Adipocyte (in vitro differentiated cells): ENCODE measurements at regions not wholly inside any gene's neighbourhood (a gene's known extent, or its start where the extent isn't known, plus 50 kb on each side); places are given as distances from the start of the nearest gene placed in this dataset.
A peak's percentile ranks its signal among the peaks of the same experiment; 100 is the strongest.
"Not testable (repeated sequence)": the region's sequence is repeated elsewhere in the genome, so short reads cannot be mapped to it uniquely, and the experiment has no call there.

Experiments
- DNase-seq: peaks from one replicate; pipeline ENCODE4 v3.0.0-alpha.2; 2015; ENCODE audit warnings: low read depth
- H3K27me3 ChIP-seq: replicated peaks from 2 replicates; pipeline ENCODE4 v1.7.0; 2013; ENCODE audit warnings: mild to moderate bottlenecking, low read length, moderate library complexity; ENCODE audit not compliant: control insufficient read depth, insufficient read depth
- H3K36me3 ChIP-seq: 2 replicates; pipeline ENCODE4 v1.7.0; 2013; ENCODE audit warnings: low read length, mild to moderate bottlenecking, moderate library complexity; ENCODE audit not compliant: control insufficient read depth, insufficient read depth, severe bottlenecking
- H3K4me1 ChIP-seq: 2 replicates; pipeline ENCODE4 v1.7.0; 2013; ENCODE audit warnings: mild to moderate bottlenecking, low read length, moderate library complexity; ENCODE audit not compliant: control insufficient read depth, insufficient read depth
- H3K4me3 ChIP-seq: 2 replicates; pipeline ENCODE4 v1.7.0; 2013; ENCODE audit warnings: mild to moderate bottlenecking, low read length, moderate library complexity
- H3K9ac ChIP-seq: 2 replicates; pipeline ENCODE4 v1.7.0; 2013; ENCODE audit warnings: mild to moderate bottlenecking, low read length, moderate library complexity
- H3K9me3 ChIP-seq: 2 replicates; pipeline ENCODE4 v1.7.0; 2013; ENCODE audit warnings: mild to moderate bottlenecking, low read length, moderate library complexity; ENCODE audit not compliant: control insufficient read depth

DNA sequence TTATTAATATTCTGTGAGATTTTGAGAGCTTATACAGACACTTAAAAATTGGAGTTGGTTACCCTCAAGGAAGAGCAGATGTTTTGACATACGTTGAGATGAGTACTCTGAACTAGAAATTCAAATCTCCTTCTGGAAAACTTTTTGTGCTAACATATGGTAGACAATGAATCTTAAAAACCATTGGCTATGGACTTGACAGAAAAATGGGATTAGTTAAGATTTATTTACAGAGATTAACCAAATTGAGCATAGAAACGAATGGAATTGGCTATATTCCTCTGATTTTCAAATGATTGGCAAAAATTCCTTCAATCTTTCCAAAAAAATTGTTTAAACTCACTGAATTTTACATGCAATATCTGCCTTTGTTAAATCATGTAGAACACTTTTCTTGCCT is 1392.9 kb downstream of the BRINP3 start:
- no peak overlapping the region for H3K4me3 ChIP-seq
- no peak for DNase-seq
- H3K9ac ChIP-seq: no peak overlapping the region
- no peaks in the 10 kb centered on the region for H3K36me3 ChIP-seq
- no peaks in the 10 kb centered on the region for H3K27me3 ChIP-seq
- peaks cover 4% of the 10 kb centered on the region for H3K9me3 ChIP-seq
- H3K4me1 ChIP-seq: no peaks in the 10 kb centered on the region

DNA sequence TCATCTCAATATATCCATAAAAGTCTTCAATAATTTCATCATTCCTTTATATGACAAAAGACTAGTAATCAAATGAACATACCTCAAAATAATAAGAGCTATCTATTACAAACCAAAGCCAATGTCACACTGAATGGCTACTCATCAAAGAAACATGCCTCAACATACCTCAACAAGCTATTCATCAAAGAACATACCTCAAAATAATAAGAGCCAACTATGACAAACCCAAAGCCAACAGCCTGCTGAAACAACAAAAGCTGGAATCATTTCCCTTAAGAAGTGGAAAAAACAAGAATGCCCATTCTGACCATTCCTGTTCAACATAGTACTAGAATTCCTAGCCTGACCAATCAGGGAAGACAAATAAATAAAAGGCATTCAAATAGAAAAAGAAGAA is 1373.7 kb downstream of the BRINP3 start:
- Histone ChIP-seq H3K27me3 (no peaks in the 10 kb centered on the region), H3K4me1 (no peaks in the 10 kb centered on the region), H3K9me3 (no peaks in the 10 kb centered on the region), H3K9ac (no peak overlapping the region), H3K4me3 (no peak overlapping the region), H3K36me3 (no peaks in the 10 kb centered on the region)
- DNase-seq: no peak

DNA sequence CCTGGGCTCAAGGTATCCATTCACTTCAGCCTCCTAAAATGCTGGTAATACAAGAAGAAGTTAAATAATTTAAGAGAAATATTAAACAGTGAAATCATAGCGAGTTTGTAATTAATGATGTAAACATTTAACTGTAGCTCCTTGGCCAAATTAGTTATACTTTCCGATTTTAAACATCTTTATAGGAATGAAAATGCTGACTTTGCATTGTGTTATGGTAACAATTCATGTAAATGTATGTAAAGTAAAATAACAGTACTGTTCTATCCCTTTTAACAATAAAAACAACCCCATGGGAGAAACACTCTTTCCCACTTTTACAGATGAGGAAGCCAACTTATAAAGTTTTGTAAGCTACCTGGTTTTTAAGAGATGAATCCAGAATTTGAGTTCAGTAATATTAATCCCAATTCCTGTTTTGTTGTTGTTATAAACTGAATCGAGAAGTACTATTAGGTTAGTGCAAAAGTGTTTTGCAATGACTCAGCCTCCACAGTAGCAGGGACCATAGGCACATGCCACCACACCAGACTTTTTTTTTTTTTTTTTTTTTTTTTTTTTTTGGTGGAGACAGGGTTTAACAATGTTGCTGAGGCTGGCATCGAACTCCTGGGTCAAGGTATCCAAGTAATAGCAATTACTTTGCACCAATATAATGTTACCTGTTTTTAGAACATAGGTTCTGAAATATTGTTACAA is 1360.4 kb downstream of the BRINP3 start:
- H3K9ac ChIP-seq: no peak overlapping the region
- H3K4me3 ChIP-seq: no peak overlapping the region
- no peaks in the 10 kb centered on the region for H3K36me3 ChIP-seq
- H3K27me3 ChIP-seq: no peaks in the 10 kb centered on the region
- H3K9me3 ChIP-seq: no peaks in the 10 kb centered on the region
- DNase-seq: no peak
- H3K4me1 ChIP-seq: no peaks in the 10 kb centered on the region

DNA sequence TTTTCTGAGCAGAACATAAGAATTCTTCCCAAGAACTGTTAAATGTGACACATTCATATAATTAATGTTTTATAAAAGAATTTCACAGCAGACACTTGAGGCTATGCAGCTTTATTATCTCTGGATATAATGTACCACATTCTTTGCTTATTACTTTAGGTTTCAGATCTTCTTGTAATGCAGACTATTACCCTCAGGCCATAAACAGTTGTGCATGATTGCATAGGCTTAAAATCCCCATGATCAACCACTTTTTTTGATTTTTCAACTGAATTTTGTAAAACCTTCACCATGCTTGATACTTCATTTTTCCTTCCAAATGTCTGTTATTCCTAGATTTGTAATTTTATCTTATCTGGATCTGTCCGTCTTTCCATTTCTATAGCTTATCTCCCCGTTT is 1355.7 kb downstream of the BRINP3 start:
- no peaks in the 10 kb centered on the region for H3K4me1 ChIP-seq
- peaks cover 5% of the 10 kb centered on the region for H3K9me3 ChIP-seq

DNA sequence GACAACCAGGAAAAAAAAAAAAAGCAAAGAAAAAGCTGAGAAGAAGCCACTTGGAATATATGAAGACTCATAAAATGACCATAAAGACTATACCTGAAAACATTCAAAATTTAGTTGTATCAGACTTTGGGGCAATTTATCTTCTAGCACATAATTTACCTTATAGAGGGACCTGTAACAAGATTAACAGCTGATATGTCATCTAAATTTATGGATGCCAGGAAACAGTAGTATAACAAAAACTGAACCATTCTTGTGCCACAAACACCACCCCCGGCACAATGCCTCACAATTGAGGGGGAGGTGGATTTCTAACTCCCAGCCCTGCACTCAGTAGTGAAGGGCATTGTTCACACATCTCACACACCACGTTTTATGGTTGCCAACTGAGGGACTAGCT is 1352.0 kb downstream of the BRINP3 start:
- H3K36me3 ChIP-seq: no peaks in the 10 kb centered on the region
- peaks cover 5% of the 10 kb centered on the region for H3K9me3 ChIP-seq
- H3K9ac ChIP-seq: no peak overlapping the region
- H3K4me3 ChIP-seq: no peak overlapping the region
- DNase-seq: no peak
- H3K4me1 ChIP-seq: no peaks in the 10 kb centered on the region
- H3K27me3 ChIP-seq: no peaks in the 10 kb centered on the region

More for the DNA sequence above, 1355.7 kb downstream of the BRINP3 start:
- Histone ChIP-seq H3K9ac (no peak overlapping the region), H3K36me3 (no peaks in the 10 kb centered on the region), H3K27me3 (no peaks in the 10 kb centered on the region), H3K4me3 (no peak overlapping the region)
- DNase-seq: peak; percentile 73

DNA sequence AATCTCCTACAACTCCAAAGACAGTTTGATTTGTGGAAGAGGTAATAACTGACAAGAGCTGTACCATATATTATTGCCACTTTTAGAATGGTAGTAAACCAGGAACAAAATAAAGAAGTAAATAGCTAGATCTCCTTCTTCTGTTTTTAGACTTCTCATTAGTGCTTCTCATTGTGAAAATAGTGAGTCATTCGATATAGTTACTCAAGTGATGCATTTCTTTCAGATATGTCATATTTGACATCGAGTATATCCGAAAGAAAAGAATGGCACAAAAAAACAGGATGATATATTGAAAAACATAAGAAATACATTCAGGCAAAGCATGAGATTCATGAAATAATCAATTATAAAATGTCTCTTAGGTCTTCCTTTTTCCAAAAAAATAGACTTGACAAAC is 1346.1 kb downstream of the BRINP3 start:
- Histone ChIP-seq H3K9me3 (peaks cover 2% of the 10 kb centered on the region), H3K36me3 (no peaks in the 10 kb centered on the region)

DNA sequence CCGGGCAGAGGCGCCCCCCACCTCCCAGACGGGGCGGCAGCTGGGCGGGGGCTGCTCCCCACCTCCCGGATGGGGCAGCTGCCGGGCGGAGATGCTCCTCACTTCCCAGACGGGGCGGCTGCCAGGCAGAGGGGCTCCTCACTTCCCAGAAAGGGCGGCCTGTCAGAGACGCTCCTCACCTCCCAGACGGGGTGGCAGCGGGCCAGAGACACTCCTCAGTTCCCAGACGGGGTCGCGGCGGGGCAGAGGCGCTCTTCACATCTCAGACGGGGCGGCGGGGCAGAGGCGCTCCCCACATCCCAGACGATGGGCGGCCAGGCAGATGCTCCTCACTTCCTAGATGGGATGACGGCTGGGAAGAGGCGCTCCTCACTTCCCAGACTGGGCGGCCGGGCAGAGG is 1337.9 kb downstream of the BRINP3 start:
- H3K9ac ChIP-seq: not testable (repeated sequence)

More for the DNA sequence above, 1346.1 kb downstream of the BRINP3 start:
- H3K4me3 ChIP-seq: no peak overlapping the region
- H3K4me1 ChIP-seq: no peaks in the 10 kb centered on the region
- no peaks in the 10 kb centered on the region for H3K27me3 ChIP-seq
- peak; percentile 61 for DNase-seq
- H3K9ac ChIP-seq: no peak overlapping the region

DNA sequence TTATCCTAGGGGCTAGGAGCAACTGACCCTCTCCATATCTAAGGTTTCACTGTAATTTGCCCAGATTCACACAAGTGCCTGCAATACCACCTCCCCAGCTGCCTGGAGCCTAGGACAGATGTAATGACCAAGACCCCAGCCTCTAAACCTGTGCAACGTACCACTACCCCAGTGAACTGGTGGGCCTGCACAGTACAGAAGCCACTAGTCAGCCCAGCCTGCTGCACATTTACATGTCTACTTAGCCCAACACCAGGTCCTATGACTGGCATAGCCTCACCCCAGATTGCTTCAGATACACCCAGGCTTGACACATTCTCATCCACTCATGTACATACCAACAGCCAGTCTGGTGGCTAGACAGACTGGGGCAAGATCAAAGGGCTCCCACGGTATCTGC is 1336.6 kb downstream of the BRINP3 start:
- Histone ChIP-seq H3K9ac (no peak overlapping the region), H3K4me1 (no peaks in the 10 kb centered on the region), H3K27me3 (no peaks in the 10 kb centered on the region), H3K36me3 (no peaks in the 10 kb centered on the region), H3K4me3 (no peak overlapping the region), H3K9me3 (no peaks in the 10 kb centered on the region)
- DNase-seq: no peak

More for the DNA sequence above, 1337.9 kb downstream of the BRINP3 start:
- H3K27me3 ChIP-seq, H3K4me3 ChIP-seq, H3K36me3 ChIP-seq, H3K4me1 ChIP-seq, DNase-seq, H3K9me3 ChIP-seq: not testable (repeated sequence)

DNA sequence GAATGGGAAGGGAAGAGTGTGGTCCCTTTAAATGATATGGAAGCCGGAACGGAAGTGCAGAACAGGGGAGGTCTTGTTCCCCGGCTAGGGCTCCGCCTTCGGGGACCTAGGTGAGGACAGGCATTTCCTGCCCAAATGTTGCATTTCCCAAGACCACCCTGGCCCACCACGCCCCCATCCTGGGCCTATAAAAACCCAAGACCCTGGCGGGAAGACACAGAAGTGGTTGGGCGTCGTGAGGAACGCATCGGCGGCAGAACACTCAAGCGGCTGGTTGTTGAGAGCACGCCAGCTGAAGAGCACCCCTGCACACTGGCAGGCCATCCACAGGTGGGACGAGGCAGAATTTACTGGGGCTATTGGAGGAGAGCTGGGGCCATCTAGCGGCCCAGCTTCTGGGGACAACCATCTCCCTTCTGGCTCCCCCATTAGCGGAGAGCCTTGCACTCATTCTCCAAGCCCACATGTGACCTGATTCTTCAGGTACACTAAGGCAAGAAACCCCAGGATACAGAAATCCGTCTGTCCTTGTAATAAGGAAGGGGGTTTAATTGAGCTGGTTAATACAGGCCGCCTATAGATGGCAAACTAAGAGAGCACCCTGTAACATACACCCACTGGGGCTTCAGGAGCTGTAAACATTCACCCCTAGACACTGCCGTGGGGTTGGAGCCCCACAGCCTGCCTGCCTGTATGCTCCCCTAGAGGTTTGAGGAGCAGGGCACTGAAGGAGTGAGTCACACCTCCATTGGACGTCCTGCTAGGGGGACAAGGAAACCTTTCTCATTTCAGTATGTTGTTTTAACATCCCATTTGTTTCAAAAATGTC is 1327.9 kb downstream of the BRINP3 start:
- H3K27me3 ChIP-seq: no peaks in the 10 kb centered on the region
- DNase-seq: no peak
- H3K9ac ChIP-seq: no peak overlapping the region
- no peaks in the 10 kb centered on the region for H3K4me1 ChIP-seq
- no peak overlapping the region for H3K4me3 ChIP-seq
- no peaks in the 10 kb centered on the region for H3K36me3 ChIP-seq
- no peaks in the 10 kb centered on the region for H3K9me3 ChIP-seq

DNA sequence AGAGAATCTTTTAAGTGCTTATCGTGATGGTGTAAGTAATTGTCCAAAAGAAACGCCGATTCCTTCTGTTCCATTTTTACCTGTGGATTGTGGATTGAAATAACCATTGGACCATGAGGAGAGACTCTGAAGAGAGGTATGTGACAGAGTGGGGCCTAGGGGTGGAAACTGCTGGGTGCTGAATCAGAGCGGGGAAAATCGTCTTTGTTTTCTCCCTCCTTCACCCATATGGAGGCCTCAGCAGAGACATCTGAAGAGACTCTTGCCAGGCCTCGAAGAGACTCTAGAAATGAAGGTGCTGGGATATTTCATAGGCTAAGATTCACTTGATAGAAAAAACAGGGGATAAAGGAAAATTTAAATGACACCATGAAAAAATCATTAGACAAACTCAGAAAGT is 1327.0 kb downstream of the BRINP3 start:
- Histone ChIP-seq H3K36me3 (no peaks in the 10 kb centered on the region), H3K9me3 (no peaks in the 10 kb centered on the region), H3K4me3 (no peak overlapping the region), H3K4me1 (no peaks in the 10 kb centered on the region), H3K9ac (no peak overlapping the region), H3K27me3 (no peaks in the 10 kb centered on the region)
- no peak for DNase-seq

DNA sequence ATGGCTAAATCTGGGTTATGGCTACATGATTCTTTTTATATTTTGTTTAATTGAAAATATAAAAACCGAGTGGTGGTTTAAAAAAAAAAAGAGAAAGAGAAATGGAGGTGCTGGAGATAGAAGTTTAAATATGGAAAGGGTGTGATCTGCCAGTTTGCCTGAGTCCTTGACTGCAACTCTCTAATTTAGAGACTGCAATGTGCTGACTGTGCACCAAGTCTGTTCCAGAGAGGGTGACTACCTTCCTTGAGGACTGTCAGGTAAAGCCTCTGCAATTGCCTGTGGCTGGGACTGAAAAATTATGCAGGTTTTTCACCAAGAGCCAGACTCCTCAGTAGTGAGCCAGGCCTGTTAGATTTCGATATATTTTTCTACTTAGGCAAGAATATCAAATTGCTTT is 1326.3 kb downstream of the BRINP3 start:
- no peaks in the 10 kb centered on the region for H3K36me3 ChIP-seq
- no peaks in the 10 kb centered on the region for H3K4me1 ChIP-seq
- H3K27me3 ChIP-seq: no peaks in the 10 kb centered on the region
- H3K9ac ChIP-seq: no peak overlapping the region
- DNase-seq: no peak
- H3K4me3 ChIP-seq: no peak overlapping the region
- no peaks in the 10 kb centered on the region for H3K9me3 ChIP-seq
